Suprapubic skin (tissue), 4 donors: ENCODE measurements at regions not wholly inside any gene's neighbourhood (a gene's known extent, or its start where the extent isn't known, plus 50 kb on each side); places are given as distances from the start of the nearest gene placed in this dataset.

Source experiments
- DNase-seq, 2 donors: peaks; one replicate each; pipeline ENCODE4 v3.0.0-alpha.2; 2019; ENCODE audit warnings: low spot score in 2 of 2
- H3K27ac ChIP-seq: fragments of 200-600 bp; sonication (generic); one replicate; pipeline ENCODE4 v1.5.1; 2019
- H3K27me3 ChIP-seq: fragments of 200-600 bp; sonication (generic); one replicate; pipeline ENCODE4 v1.5.1; 2019
- H3K36me3 ChIP-seq: fragments of 200-600 bp; sonication (generic); one replicate; pipeline ENCODE4 v1.5.1; 2019
- H3K4me1 ChIP-seq: fragments of 200-600 bp; sonication (generic); one replicate; pipeline ENCODE4 v1.5.1; 2019
- H3K4me3 ChIP-seq: fragments of 200-600 bp; sonication (generic); one replicate; pipeline ENCODE4 v1.5.1; 2019; ENCODE audit warnings: mild to moderate bottlenecking
- H3K9me3 ChIP-seq: fragments of 200-600 bp; sonication (generic); one replicate; pipeline ENCODE4 v1.5.1; 2019
- EP300 ChIP-seq: sonication (generic); formaldehyde crosslinking; IDR thresholded peaks from one replicate; pipeline ENCODE4 v1.6.1; 2017; ENCODE audit warnings: antibody characterized with exemption
- POLR2A ChIP-seq, 2 donors: fragments of 450-650 bp; IDR thresholded peaks; one replicate each; pipeline ENCODE4 v1.6.1; 2017; ENCODE audit warnings: antibody characterized with exemption in 2 of 2, mild to moderate bottlenecking in 2 of 2, moderate library complexity in 2 of 2
- POLR2AphosphoS5 ChIP-seq, 3 donors: sonication (generic); formaldehyde crosslinking; IDR thresholded peaks; one replicate each; pipeline ENCODE4 v1.6.1; 2017; ENCODE audit warnings: antibody characterized with exemption in 3 of 3
- WGBS: methylation state at CpG from one replicate; pipeline ENCODE4 v1.1.5; 2018; 5-methylcytosine and 5-hydroxymethylcytosine counted together
- TF ChIP-seq, protein P1 (sequence below), 2 donors: fragments of 200-600 bp in 1 of 2; fragments of 450-650 bp in 1 of 2; sonication (generic) in 1 of 2; IDR thresholded peaks; one replicate each; pipeline ENCODE4 v1.5.1; 2016 to 2019; ENCODE audit warnings: antibody characterized with exemption in 2 of 2, mild to moderate bottlenecking in 1 of 2, moderate library complexity in 1 of 2

DNA sequence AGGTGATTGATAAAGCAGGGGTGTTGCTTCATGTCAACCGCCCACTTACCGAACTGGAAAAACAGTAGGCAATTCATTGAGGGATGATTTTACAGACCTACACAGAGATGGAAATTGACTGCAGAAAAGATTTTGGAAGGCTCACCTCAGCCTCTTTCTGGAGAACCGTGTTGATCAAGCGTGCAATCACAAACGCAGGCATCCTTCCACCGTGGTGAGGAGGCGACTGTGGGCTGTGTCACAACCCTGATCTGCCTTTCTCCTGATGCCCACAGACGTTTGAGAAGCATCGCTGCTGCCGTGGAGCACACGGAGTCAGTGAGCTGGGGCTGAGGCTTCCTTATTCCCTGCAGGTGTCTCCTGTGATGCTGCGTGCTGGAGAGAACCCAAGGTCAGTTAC lies 132.0 kb downstream of the TMEM18 start:
- WGBS: 79% methylated on average over 12 of the region's 12 CpGs
- H3K27ac ChIP-seq: no peak overlapping the region
- TF ChIP-seq POLR2A (IDR thresholded peaks at IDR 0.05) (no peak), EP300 (no peak), POLR2AphosphoS5 (IDR thresholded peaks at IDR 0.05) (no peak)
- TF ChIP-seq, protein P1, sequence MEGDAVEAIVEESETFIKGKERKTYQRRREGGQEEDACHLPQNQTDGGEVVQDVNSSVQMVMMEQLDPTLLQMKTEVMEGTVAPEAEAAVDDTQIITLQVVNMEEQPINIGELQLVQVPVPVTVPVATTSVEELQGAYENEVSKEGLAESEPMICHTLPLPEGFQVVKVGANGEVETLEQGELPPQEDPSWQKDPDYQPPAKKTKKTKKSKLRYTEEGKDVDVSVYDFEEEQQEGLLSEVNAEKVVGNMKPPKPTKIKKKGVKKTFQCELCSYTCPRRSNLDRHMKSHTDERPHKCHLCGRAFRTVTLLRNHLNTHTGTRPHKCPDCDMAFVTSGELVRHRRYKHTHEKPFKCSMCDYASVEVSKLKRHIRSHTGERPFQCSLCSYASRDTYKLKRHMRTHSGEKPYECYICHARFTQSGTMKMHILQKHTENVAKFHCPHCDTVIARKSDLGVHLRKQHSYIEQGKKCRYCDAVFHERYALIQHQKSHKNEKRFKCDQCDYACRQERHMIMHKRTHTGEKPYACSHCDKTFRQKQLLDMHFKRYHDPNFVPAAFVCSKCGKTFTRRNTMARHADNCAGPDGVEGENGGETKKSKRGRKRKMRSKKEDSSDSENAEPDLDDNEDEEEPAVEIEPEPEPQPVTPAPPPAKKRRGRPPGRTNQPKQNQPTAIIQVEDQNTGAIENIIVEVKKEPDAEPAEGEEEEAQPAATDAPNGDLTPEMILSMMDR (IDR thresholded peaks at IDR 0.05): no peak
- peaks cover 8% of the 10 kb centered on the region for H3K4me1 ChIP-seq
- no peak for DNase-seq
- no peak overlapping the region for H3K4me3 ChIP-seq
- H3K27me3 ChIP-seq: peaks cover 19% of the 10 kb centered on the region
- peaks cover under 1% of the 10 kb centered on the region for H3K9me3 ChIP-seq
- H3K36me3 ChIP-seq: no peaks in the 10 kb centered on the region

DNA sequence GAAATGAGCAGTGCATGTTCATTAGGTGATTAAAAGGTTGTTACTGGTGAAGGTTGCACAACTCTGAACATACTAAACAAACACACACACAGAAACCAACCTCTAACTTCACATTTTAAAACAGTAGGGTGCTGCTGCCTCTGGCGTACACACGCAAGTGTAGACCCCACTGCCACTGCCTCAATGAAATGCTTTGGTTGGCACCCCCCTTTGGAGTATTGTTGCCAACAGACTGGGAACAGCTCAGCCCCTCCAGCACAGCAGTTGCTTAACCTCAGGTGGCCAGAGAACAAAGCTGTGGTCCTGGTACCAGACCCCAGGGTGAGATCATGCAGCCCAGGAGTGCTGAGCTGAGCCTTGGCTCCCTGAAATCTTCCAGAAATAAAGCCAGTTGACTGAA lies 138.6 kb downstream of the TMEM18 start:
- Histone ChIP-seq H3K4me3 (no peak overlapping the region), H3K36me3 (no peaks in the 10 kb centered on the region), H3K27me3 (no peaks in the 10 kb centered on the region), H3K27ac (no peak overlapping the region), H3K4me1 (no peaks in the 10 kb centered on the region), H3K9me3 (peaks cover 4% of the 10 kb centered on the region)
- WGBS: 93% methylated on average over 2 of the region's 2 CpGs
- no peak for DNase-seq
- TF ChIP-seq POLR2AphosphoS5 (IDR thresholded peaks at IDR 0.05) (no peak), POLR2A (IDR thresholded peaks at IDR 0.05) (no peak), EP300 (no peak)
- TF ChIP-seq, protein P1 (IDR thresholded peaks at IDR 0.05): no peak

DNA sequence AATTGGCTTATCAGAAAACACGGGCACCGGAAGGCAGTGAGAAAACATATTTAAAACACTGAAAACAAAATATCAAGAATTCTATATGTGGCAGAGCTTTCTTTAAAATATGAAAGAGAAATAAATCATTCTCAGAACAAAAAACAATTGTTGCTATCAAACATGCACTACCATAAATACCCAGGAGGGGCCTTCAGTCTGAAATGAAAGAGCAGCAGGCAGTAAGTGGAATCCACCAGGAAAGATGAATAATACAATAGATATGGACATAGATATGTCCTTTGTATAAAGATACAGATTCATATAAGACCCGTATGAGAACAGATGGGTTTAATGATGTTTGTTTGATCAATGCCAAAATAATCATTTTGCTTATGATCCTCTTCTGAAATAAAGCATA lies 142.0 kb downstream of the TMEM18 start:
- Histone ChIP-seq H3K4me3 (no peak overlapping the region), H3K27me3 (no peaks in the 10 kb centered on the region), H3K4me1 (no peaks in the 10 kb centered on the region), H3K27ac (no peak overlapping the region), H3K9me3 (peaks cover 12% of the 10 kb centered on the region), H3K36me3 (no peaks in the 10 kb centered on the region)
- no peak for DNase-seq
- 63% methylated on average over 3 of the region's 3 CpGs for WGBS
- TF ChIP-seq POLR2A (IDR thresholded peaks at IDR 0.05) (no peak), POLR2AphosphoS5 (IDR thresholded peaks at IDR 0.05) (no peak), EP300 (no peak)
- TF ChIP-seq, protein P1 (IDR thresholded peaks at IDR 0.05): no peak

DNA sequence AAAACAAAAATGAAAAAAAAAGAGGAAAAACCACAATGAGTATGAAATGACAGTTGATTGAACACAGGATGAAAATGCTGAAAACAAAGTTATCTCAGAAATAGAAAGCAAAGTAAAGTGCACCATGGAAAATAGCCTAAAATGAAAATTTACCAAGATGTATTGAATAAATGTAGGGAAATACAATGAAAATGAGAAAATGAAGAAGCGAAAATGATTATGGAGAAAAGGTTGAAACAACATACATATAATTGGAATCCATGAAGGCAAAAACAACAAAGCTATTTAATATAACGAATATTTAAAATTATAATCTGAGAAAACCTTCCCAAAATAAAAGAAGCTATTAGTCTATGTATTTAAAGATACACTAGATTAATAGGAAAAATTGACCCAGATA lies 147.4 kb downstream of the TMEM18 start:
- DNase-seq: no peak
- Histone ChIP-seq H3K36me3 (no peaks in the 10 kb centered on the region), H3K4me3 (no peak overlapping the region), H3K4me1 (no peaks in the 10 kb centered on the region), H3K27ac (no peak overlapping the region), H3K9me3 (peaks cover 9% of the 10 kb centered on the region), H3K27me3 (no peaks in the 10 kb centered on the region)
- WGBS: 93% methylated on average over 2 of the region's 2 CpGs
- TF ChIP-seq POLR2A (IDR thresholded peaks at IDR 0.05) (no peak), POLR2AphosphoS5 (IDR thresholded peaks at IDR 0.05) (no peak), EP300 (no peak)
- TF ChIP-seq, protein P1 (IDR thresholded peaks at IDR 0.05): no peak

DNA sequence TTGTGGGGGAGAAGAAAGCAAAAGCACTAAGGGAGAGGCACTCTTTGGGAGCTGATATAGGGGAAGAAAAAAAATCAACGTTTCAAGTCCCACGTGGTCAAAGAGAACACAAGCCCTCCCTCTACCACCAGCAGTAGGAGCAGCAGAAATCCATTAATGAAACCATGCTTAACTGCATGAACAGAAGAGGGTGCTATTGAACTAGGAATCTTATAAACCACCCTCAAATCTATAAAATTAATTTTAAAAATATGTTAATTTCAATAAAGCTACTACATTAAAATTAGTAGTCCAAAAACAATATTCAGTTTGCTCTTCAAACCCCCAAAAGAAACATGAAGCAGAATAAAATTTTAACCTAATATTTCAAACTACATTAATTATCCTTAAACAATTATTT lies 147.8 kb downstream of the TMEM18 start:
- H3K27ac ChIP-seq: no peak overlapping the region
- no peaks in the 10 kb centered on the region for H3K27me3 ChIP-seq
- WGBS: 0% methylated on average over 2 of the region's 2 CpGs
- H3K4me1 ChIP-seq: no peaks in the 10 kb centered on the region
- DNase-seq: no peak
- no peak overlapping the region for H3K4me3 ChIP-seq
- H3K36me3 ChIP-seq: no peaks in the 10 kb centered on the region
- H3K9me3 ChIP-seq: peaks cover 9% of the 10 kb centered on the region
- TF ChIP-seq, protein P1 (IDR thresholded peaks at IDR 0.05): no peak
- no peak for TF ChIP-seq EP300
- no peak for TF ChIP-seq POLR2AphosphoS5 (IDR thresholded peaks at IDR 0.05)
- TF ChIP-seq POLR2A (IDR thresholded peaks at IDR 0.05): no peak
